IMR-90 (cell line): ENCODE measurements at regions not wholly inside any gene's neighbourhood (a gene's known extent, or its start where the extent isn't known, plus 50 kb on each side); places are given as distances from the start of the nearest gene placed in this dataset.

Experiments
- ATAC-seq: fragments of 200-7000 bp; cut with Tn5 transposase; 2 replicates; pipeline ENCODE4 v1.9.1; 2020; ENCODE audit warnings: low read depth, mild to moderate bottlenecking, moderate library complexity
- BruUV-seq: library from RNA; stranded (reverse); fragments of 400-500 nt; replicated peaks from 2 replicates; lab custom pipeline; 2021; lab: Mats Ljungman, UMichigan
- CTCF ChIA-PET: fragments of 300-600 bp; formaldehyde crosslinking; extraction: SDS; loops from one replicate; lab custom pipeline; 2021; ENCODE audit warnings: antibody characterized with exemption; lab: Yijun Ruan, JAX
- POLR2A ChIA-PET: fragments of 300-600 bp; sonication (Branson Sonifier 250); formaldehyde crosslinking; loops from one replicate; lab custom pipeline; 2022; ENCODE audit warnings: antibody characterized with exemption; ENCODE audit not compliant: unreplicated experiment; lab: Charles Lee
- DNase-seq: peaks from one replicate; pipeline ENCODE4 v3.0.0; 2013
- H2AFZ ChIP-seq: replicated peaks from 2 replicates; pipeline ENCODE3; 2013; ENCODE audit warnings: low read length, mild to moderate bottlenecking; ENCODE audit not compliant: poor library complexity
- H2AK5ac ChIP-seq: 2 replicates; pipeline ENCODE4 v1.6.1; 2013; ENCODE audit warnings: low read depth, low read length, inconsistent platforms
- H2AK9ac ChIP-seq: replicated peaks from 2 replicates; pipeline ENCODE3; 2013; ENCODE audit warnings: mild to moderate bottlenecking, low read depth, low read length, moderate library complexity; ENCODE audit not compliant: poor library complexity
- H2BK120ac ChIP-seq: 2 replicates; pipeline ENCODE4 v1.6.1; 2013; ENCODE audit warnings: low read depth, low read length, inconsistent platforms
- H2BK15ac ChIP-seq: 3 replicates; pipeline ENCODE4 v1.6.1; 2013; ENCODE audit warnings: low read depth, low read length, inconsistent platforms
- H2BK20ac ChIP-seq: 2 replicates; pipeline ENCODE4 v1.6.1; 2013; ENCODE audit warnings: low read depth, mild to moderate bottlenecking, inconsistent platforms, low read length, moderate library complexity
- H2BK5ac ChIP-seq: 2 replicates; pipeline ENCODE4 v1.6.1; 2013; ENCODE audit warnings: mild to moderate bottlenecking, low read depth, low read length, inconsistent platforms; ENCODE audit not compliant: poor library complexity, severe bottlenecking
- H3K14ac ChIP-seq: replicated peaks from 2 replicates; pipeline ENCODE4 v1.6.1; 2013; ENCODE audit warnings: low read depth, low read length, inconsistent platforms
- H3K18ac ChIP-seq: 2 replicates; pipeline ENCODE4 v1.6.1; 2013; ENCODE audit warnings: low read depth, low read length, control low read depth
- H3K23ac ChIP-seq: 2 replicates; pipeline ENCODE4 v1.6.1; 2013; ENCODE audit warnings: low read depth, low read length, inconsistent platforms
- H3K27ac ChIP-seq: 2 replicates; pipeline ENCODE4 v1.5.1; 2013; ENCODE audit warnings: mild to moderate bottlenecking, control low read depth, low read length; ENCODE audit not compliant: insufficient read depth
- H3K27me3 ChIP-seq: 2 replicates; pipeline ENCODE4 v1.6.1; 2013; ENCODE audit warnings: low read length; ENCODE audit not compliant: control insufficient read depth, insufficient read depth
- H3K36me3 ChIP-seq: 2 replicates; pipeline ENCODE4 v1.6.1; 2013; ENCODE audit warnings: low read length, mixed read lengths; ENCODE audit not compliant: control insufficient read depth, insufficient read depth
- H3K4ac ChIP-seq: 2 replicates; pipeline ENCODE4 v1.6.1; 2013; ENCODE audit warnings: low read depth, low read length, inconsistent platforms
- H3K4me1 ChIP-seq: 2 replicates; pipeline ENCODE4 v1.6.1; 2013; ENCODE audit warnings: low read length, mixed read lengths; ENCODE audit not compliant: control insufficient read depth, insufficient read depth
- H3K4me2 ChIP-seq: 2 replicates; pipeline ENCODE4 v1.6.1; 2013; ENCODE audit warnings: low read depth, mild to moderate bottlenecking, control low read depth, low read length, moderate library complexity
- H3K4me3 ChIP-seq: 2 replicates; pipeline ENCODE4 v1.5.1; 2013; ENCODE audit warnings: low read depth, mild to moderate bottlenecking, control low read depth, low read length, moderate library complexity; ENCODE audit not compliant: insufficient read depth
- H3K56ac ChIP-seq: 2 replicates; pipeline ENCODE4 v1.6.1; 2013; ENCODE audit warnings: low read length, inconsistent platforms; ENCODE audit not compliant: insufficient read depth; ENCODE audit errors: extremely low read depth
- H3K79me1 ChIP-seq, 2 experiments: 2 replicates each; pipeline ENCODE4 v1.6.1; 2013; ENCODE audit warnings: low read length in 2 of 2, inconsistent platforms in 1 of 2, low read depth in 1 of 2
- H3K9ac ChIP-seq: 2 replicates; pipeline ENCODE4 v1.6.1; 2013; ENCODE audit warnings: low read depth, low read length, control low read depth
- H3K9me1 ChIP-seq: 2 replicates; pipeline ENCODE4 v1.6.1; 2013; ENCODE audit warnings: low read length, inconsistent platforms; ENCODE audit not compliant: insufficient read depth
- H3K9me3 ChIP-seq: 2 replicates; pipeline ENCODE4 v1.6.1; 2013; ENCODE audit warnings: low read length; ENCODE audit not compliant: control insufficient read depth, insufficient read depth
- H4K20me1 ChIP-seq: 2 replicates; pipeline ENCODE4 v1.6.1; 2013; ENCODE audit warnings: low read length, inconsistent platforms; ENCODE audit not compliant: insufficient read depth
- H4K5ac ChIP-seq: 2 replicates; pipeline ENCODE4 v1.6.1; 2013; ENCODE audit warnings: mild to moderate bottlenecking, low read depth, low read length, control low read depth
- H4K8ac ChIP-seq, 2 experiments: 2 replicates each; pipeline ENCODE4 v1.6.1; 2013; ENCODE audit warnings: low read depth in 2 of 2, low read length in 2 of 2, control low read depth in 1 of 2, inconsistent platforms in 1 of 2
- H4K91ac ChIP-seq: 2 replicates; pipeline ENCODE4 v1.6.1; 2013; ENCODE audit warnings: low read depth, low read length, inconsistent platforms; ENCODE audit not compliant: insufficient read depth
- BHLHE40 ChIP-seq: fragments of 150-350 bp; IDR thresholded peaks from 2 replicates; pipeline ENCODE4 v1.6.1; 2016; ENCODE audit warnings: mild to moderate bottlenecking, low read depth, low read length
- CEBPB ChIP-seq: IDR thresholded peaks from 2 replicates; pipeline ENCODE4 v1.6.1; 2012; ENCODE audit warnings: low read depth, low read length, improper control_type of control experiment
- CHD1 ChIP-seq: IDR thresholded peaks from 2 replicates; pipeline ENCODE4 v1.6.1; 2012; ENCODE audit warnings: low read depth, low read length, improper control_type of control experiment
- CTCF ChIP-seq: conservative IDR thresholded peaks from 2 replicates; pipeline ENCODE4 v1.5.1; 2012; ENCODE audit warnings: mild to moderate bottlenecking, low read depth, low read length, improper control_type of control experiment
- ELK1 ChIP-seq: fragments of 150-350 bp; IDR thresholded peaks from 2 replicates; pipeline ENCODE4 v1.6.1; 2016; ENCODE audit warnings: low read depth, mild to moderate bottlenecking, low read length, moderate library complexity, borderline replicate concordance
- FOS ChIP-seq: fragments of 150-350 bp; IDR thresholded peaks from 2 replicates; pipeline ENCODE4 v1.6.1; 2016; ENCODE audit warnings: low read depth, low read length
- MAFK ChIP-seq: IDR thresholded peaks from 2 replicates; pipeline ENCODE4 v1.6.1; 2012; ENCODE audit warnings: low read depth, low read length, improper control_type of control experiment
- MAZ ChIP-seq: IDR thresholded peaks from 2 replicates; pipeline ENCODE4 v1.6.1; 2012; ENCODE audit warnings: low read depth, mild to moderate bottlenecking, low read length, improper control_type of control experiment, moderate library complexity, borderline replicate concordance
- MXI1 ChIP-seq: IDR thresholded peaks from 2 replicates; pipeline ENCODE4 v1.6.1; 2012; ENCODE audit warnings: low read depth, mild to moderate bottlenecking, low read length, moderate library complexity, borderline replicate concordance
- NFE2L2 ChIP-seq: fragments of 150-350 bp; IDR thresholded peaks from 2 replicates; pipeline ENCODE4 v1.6.1; 2016; ENCODE audit warnings: low read depth, mild to moderate bottlenecking, low read length
- POLR2A ChIP-seq: IDR thresholded peaks from 2 replicates; pipeline ENCODE4 v1.6.1; 2012; ENCODE audit warnings: mild to moderate bottlenecking, low read depth, low read length
- RAD21 ChIP-seq: IDR thresholded peaks from 2 replicates; pipeline ENCODE4 v1.6.1; 2012; ENCODE audit warnings: low read length, improper control_type of control experiment
- RCOR1 ChIP-seq: IDR thresholded peaks from 2 replicates; pipeline ENCODE4 v1.6.1; 2012; ENCODE audit warnings: mild to moderate bottlenecking, low read length, improper control_type of control experiment; ENCODE audit not compliant: insufficient replicate concordance
- RFX5 ChIP-seq: IDR thresholded peaks from 2 replicates; pipeline ENCODE4 v1.8.0; 2012; ENCODE audit warnings: low read depth, mild to moderate bottlenecking, low read length, moderate library complexity
- SMC3 ChIP-seq: fragments of 150-350 bp; IDR thresholded peaks from 2 replicates; pipeline ENCODE4 v1.6.1; 2016; ENCODE audit warnings: low read depth, mild to moderate bottlenecking, antibody characterized with exemption, low read length, moderate library complexity
- WGBS, 2 experiments: methylation state at CpG; one replicate each; pipeline versions ENCODE4 v1.1.5 to v1.1.7; 2013; ENCODE audit warnings: missing lambda C conversion rate in 2 of 2; ENCODE audit not compliant: insufficient read length in 1 of 2; ENCODE audit errors: extremely low coverage in 2 of 2; 5-methylcytosine and 5-hydroxymethylcytosine counted together
- dilution Hi-C: fragments of 300-500 bp; cut with HindIII; formaldehyde crosslinking; loops from one replicate; pipeline ENCODE4 v1.14.3; 2018; ENCODE audit warnings: low sequenced_read_pairs; ENCODE audit not compliant: unreplicated experiment
- in situ Hi-C: fragments of 300-500 bp; cut with MboI; formaldehyde crosslinking; loops from 3 replicates; pipeline ENCODE4 v1.14.3; 2019; ENCODE audit warnings: low sequenced_read_pairs, inconsistent platforms, mixed read lengths
- intact Hi-C: fragments of 100-400 bp; cut with micrococcal nuclease; formaldehyde crosslinking; loops from 2 replicates; pipeline ENCODE4 v1.10.0; 2022
- TF ChIP-seq, protein P1 (sequence below): fragments of 150-350 bp; IDR thresholded peaks from 2 replicates; pipeline ENCODE4 v1.6.1; 2017; ENCODE audit warnings: mild to moderate bottlenecking, antibody characterized with exemption, low read length, low read depth

DNA sequence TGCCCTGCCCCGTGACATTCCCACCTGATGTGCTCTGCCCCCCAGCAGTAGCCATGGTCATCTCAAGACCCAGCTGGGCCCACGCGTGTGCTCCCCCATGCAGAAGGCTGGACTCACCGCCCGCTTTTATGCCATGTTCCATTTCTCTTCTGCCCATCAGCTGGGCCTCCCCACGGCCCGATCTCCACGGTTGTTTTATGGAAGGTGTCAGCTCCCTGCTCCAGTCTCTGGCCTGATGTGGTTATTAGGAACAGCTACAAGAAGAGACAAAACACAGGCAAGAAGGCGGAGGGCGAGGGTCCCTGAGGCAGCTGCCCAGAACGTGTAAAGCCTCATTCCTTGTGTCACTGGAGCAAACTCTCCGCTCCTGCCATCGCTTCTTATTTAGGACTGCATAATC lies 50.2 kb upstream of the DISP3 start:
- Histone ChIP-seq H3K27me3 (no peaks in the 10 kb centered on the region), H3K9me1 (no peaks in the 10 kb centered on the region), H4K5ac (no peak overlapping the region), H2AFZ (no peak overlapping the region), H4K91ac (no peak overlapping the region), H3K4me3 (no peak overlapping the region), H2BK20ac (no peak overlapping the region), H3K4ac (no peak overlapping the region), H3K9me3 (no peaks in the 10 kb centered on the region), H2AK5ac (no peak overlapping the region), H3K4me2 (no peak overlapping the region), H3K14ac (no peak overlapping the region), H3K23ac (no peak overlapping the region), H3K36me3 (no peaks in the 10 kb centered on the region), H2BK120ac (no peak overlapping the region), H3K4me1 (no peaks in the 10 kb centered on the region), H3K56ac (no peak overlapping the region), H3K79me1 (no peaks in the 10 kb centered on the region), H4K20me1 (no peaks in the 10 kb centered on the region), H2BK15ac (no peak overlapping the region), H3K18ac (no peak overlapping the region), H3K27ac (no peak overlapping the region), H4K8ac (no peak overlapping the region), H3K9ac (no peak overlapping the region), H2BK5ac (no peak overlapping the region), H2AK9ac (no peak overlapping the region)
- POLR2A ChIA-PET = no interaction called here
- no TSS peak for BruUV-seq
- DNase-seq = no peak
- TF ChIP-seq CHD1 (no peak), RFX5 (no peak), RAD21 (no peak), SMC3 (no peak), MXI1 (no peak), MAZ (no peak), MAFK (no peak), CTCF (no peak), ELK1 (no peak), NFE2L2 (no peak), RCOR1 (no peak), BHLHE40 (no peak), FOS (no peak), POLR2A (no peak), CEBPB (no peak)
- TF ChIP-seq, protein P1, sequence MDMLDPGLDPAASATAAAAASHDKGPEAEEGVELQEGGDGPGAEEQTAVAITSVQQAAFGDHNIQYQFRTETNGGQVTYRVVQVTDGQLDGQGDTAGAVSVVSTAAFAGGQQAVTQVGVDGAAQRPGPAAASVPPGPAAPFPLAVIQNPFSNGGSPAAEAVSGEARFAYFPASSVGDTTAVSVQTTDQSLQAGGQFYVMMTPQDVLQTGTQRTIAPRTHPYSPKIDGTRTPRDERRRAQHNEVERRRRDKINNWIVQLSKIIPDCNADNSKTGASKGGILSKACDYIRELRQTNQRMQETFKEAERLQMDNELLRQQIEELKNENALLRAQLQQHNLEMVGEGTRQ = no peak
- dilution Hi-C loops = no loop called here
- no peak for ATAC-seq
- CTCF ChIA-PET = no interaction called here
- in situ Hi-C loops = no loop called here
- intact Hi-C loops = no loop called here
- WGBS, 2 experiments = 41% methylated on average over 6 of the region's 13 CpGs; no CpG with 5 or more reads in 1 of the 2 experiments
